GM19193 (cell line): ENCODE measurements at regions not wholly inside any gene's neighbourhood (a gene's known extent, or its start where the extent isn't known, plus 50 kb on each side); places are given as distances from the start of the nearest gene placed in this dataset.

Experiments
- POLR2A ChIP-seq: IDR thresholded peaks from 4 replicates; pipeline ENCODE4 v1.6.1; 2011; ENCODE audit not compliant: insufficient read depth, insufficient read length; ENCODE audit errors: extremely low read depth

- no peak for TF ChIP-seq POLR2A
Measured at GRCh38 chr4:38242822-38243387, 282.7 kb downstream of the PTTG2 start.

GRCh38 chr4:38243388-38244053, 283.3 kb downstream of the PTTG2 start:
- no peak for TF ChIP-seq POLR2A

GRCh38 chr4:38254825-38255224, 294.6 kb downstream of the PTTG2 start:
- no peak for TF ChIP-seq POLR2A

- TF ChIP-seq POLR2A = no peak
Measured at GRCh38 chr4:38255572-38255971, 295.4 kb downstream of the PTTG2 start.

DNA sequence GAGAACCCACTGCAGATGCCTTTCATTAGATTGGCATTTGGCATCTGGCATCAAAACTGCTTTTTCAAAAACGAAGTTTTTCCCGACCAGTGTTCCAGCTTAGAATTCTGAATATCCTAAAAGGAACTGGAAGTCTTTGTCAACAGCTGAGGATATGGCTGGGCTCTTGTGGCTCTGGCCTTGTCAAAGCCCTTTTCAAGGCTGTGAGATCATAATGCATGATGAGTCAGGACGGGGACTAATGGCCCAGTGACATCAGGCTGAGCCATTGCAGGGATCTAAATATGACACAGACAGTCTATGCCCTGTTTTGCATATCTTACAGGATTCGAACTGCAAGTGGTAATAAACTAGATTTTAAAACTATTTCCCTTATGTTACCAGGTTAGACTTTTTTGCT, 306.4 kb downstream of the PTTG2 start:
- TF ChIP-seq POLR2A = no peak

- no peak for TF ChIP-seq POLR2A
Measured at GRCh38 chr4:38268108-38268820, 308.1 kb downstream of the PTTG2 start.

DNA sequence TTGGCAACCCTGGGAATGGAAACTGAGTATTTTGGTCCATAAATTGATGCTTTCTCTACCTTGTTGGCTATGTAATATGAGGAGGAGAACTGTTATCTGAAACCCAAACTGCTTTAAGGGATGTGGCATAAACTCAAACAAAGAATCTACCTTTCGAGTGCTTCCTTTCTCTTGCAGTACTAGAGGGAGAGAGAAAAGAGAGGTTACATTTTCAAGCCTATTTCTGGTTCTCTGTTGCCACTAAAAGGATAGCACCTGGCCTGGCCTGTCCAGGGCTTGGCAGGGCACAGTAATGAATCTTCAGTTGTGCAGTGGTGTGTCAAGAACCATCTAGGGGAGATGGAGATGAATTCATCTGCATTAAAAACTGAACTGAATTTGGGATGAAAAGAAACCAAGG, 308.6 kb downstream of the PTTG2 start:
- TF ChIP-seq POLR2A = no peak

DNA sequence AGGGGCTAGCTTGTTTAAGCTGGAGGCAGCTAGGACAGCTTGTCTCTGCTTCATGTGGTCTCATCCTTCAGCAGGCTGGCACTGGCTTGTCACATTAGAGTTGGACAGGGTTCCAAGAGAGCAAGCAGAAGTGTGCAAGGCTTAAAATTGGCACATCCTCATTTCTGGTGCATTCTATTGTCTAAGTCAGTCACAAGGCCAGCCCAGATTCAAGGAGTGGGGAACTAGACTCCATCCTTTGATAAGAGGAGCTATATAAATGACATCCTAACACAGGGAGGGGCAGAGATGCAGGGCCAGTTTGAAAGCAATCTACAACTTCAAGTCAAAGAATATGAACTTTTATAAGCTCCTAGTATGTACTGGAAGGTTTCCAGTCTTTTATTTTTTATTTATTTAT, 313.2 kb downstream of the PTTG2 start:
- no peak for TF ChIP-seq POLR2A

DNA sequence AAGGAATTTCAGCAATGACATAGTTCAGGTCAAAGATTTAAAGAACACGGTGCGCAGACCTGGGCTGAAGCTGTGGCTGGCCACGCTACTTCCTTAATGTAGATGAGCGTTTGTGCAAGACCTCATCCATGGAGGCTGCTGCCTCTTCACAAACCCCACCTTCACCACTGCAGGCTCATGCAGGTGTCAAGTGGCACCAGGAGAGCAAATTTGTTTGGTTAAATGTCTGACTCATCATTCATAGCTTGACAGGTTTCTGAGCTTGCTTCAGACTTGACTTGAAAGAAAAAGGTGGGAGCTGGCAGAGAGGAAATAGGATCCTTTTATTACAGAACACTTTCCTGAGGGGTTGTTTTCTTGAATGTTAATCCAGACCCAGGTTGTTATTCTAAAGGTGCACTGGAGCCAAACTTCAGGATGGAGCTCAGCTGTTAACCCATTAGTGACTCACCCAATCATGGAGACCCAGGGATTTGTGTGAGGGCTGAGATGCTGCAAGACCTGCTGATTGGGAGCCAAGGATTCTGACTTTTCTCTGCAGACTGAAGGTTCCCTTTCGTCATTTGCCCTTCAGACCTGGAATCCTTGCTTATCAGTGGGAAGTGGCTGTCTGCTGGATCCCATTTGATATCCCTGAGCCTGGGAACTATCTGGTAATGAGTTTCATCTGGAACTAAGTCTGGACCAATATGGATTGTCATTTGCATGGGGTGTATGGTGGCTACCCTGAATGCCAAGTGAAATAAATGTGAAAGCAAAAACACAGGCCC, 315.3 kb downstream of the PTTG2 start:
- TF ChIP-seq POLR2A = no peak

GRCh38 chr4:38278255-38278654, 318.1 kb downstream of the PTTG2 start:
- TF ChIP-seq POLR2A = no peak

DNA sequence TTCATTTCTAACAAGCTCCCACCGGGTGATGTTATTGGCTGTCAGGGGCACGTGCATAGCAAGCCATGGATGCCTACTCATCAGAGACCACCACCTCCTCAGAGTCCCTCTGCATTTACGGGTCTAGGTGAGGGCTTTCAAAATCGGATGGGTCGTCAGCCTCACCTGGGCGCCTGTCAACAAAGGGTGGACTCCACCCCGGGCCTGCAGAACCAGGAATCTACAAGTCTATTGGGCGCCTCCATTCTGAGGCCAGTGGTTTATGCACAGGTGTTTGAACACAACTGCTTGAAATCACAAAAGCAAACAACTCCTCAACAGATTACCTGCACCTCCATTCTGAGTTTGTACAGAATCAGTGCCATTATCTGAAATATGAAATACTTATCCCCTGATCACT, 318.9 kb downstream of the PTTG2 start:
- TF ChIP-seq POLR2A = no peak

- TF ChIP-seq POLR2A = no peak
Measured at GRCh38 chr4:38279650-38280322, 319.6 kb downstream of the PTTG2 start.

GRCh38 chr4:38280323-38280706, 320.1 kb downstream of the PTTG2 start:
- TF ChIP-seq POLR2A = no peak

GRCh38 chr4:38281371-38282071, 321.3 kb downstream of the PTTG2 start:
- TF ChIP-seq POLR2A = no peak
